Pancreas (tissue), 10 donors: ENCODE measurements at regions not wholly inside any gene's neighbourhood (a gene's known extent, or its start where the extent isn't known, plus 50 kb on each side); places are given as distances from the start of the nearest gene placed in this dataset.

Experiments
- ATAC-seq, 4 donors: fragments of 200-7000 bp; cut with Tn5 transposase; one replicate each; pipeline versions ENCODE4 v1.8.0 to v1.9.1; 2020; ENCODE audit warnings: mild to moderate bottlenecking in 4 of 4, moderate library complexity in 4 of 4
- DNase-seq, 6 donors: peaks; one replicate each; pipeline ENCODE4 v3.0.0-alpha.2; 2020
- FAIRE-seq: peaks from 2 replicates; lab custom pipeline; 2012; peaks lifted over from hg19 to GRCh38; lab: Jason Lieb, UNC
- H3K27ac ChIP-seq, 4 donors: fragments of 200-600 bp; sonication (generic); 1 replicate in 3 of 4; 2 replicates in 1 of 4; pipeline versions ENCODE4 v1.5.0 to v1.8.0; 2020
- H3K27me3 ChIP-seq, 4 donors: fragments of 200-600 bp; one replicate each; pipeline ENCODE4 v1.8.0; 2021
- H3K36me3 ChIP-seq, 3 donors: fragments of 200-600 bp; sonication (generic) in 1 of 3; one replicate each; pipeline versions ENCODE4 v1.5.0 to v1.8.0; 2020 to 2021
- H3K4me1 ChIP-seq, 3 donors: fragments of 200-600 bp; one replicate each; pipeline ENCODE4 v1.8.0; 2021
- H3K4me3 ChIP-seq, 4 donors: fragments of 200-600 bp; sonication (generic) in 2 of 4; one replicate each; pipeline versions ENCODE4 v1.5.0 to v1.8.0; 2020 to 2021
- H3K9me3 ChIP-seq, 4 donors: fragments of 200-600 bp; one replicate each; pipeline ENCODE4 v1.8.0; 2021
- CTCF ChIP-seq, 4 donors: fragments of 200-600 bp; sonication (generic) in 3 of 4; IDR thresholded peaks; one replicate each; pipeline versions ENCODE4 v1.5.0 to v1.8.0; 2021; ENCODE audit warnings: antibody characterized with exemption in 4 of 4
- WGBS, 2 donors: extraction: QIAGEN DNeasy Blood & Tissue Kit; methylation state at CpG; one replicate each; pipeline ENCODE4 v1.1.7; 2013; 5-methylcytosine and 5-hydroxymethylcytosine counted together
- intact Hi-C, 3 donors: fragments of 100-400 bp; cut with DNase I; formaldehyde crosslinking; loops; one replicate each; pipeline versions ENCODE4 v1.11.1 to v1.14.2; 2022
- donor health status: healthy with polysubstance abuse.
- donor health status: DM: no; HTN: no; CAD: no; lungs with moderate emphysema.
- donor health status: DM: no; HTN: no; CAD: no.
- donor health status: control.
- donor health status: control.
- donor health status: Bipolar disorder and iron deficiency.
- donor health status: DM: yes; HTN: yes; CAD: no.
- donor health status: DM: no; HTN: no; CAD: no.
- donor health status: DM: no; HTN: no; CAD: no.
- donor health status: DM: yes; HTN: yes; CAD: no.

GRCh38 chr11:11724994-11725393 lies 103.2 kb upstream of the GALNT18 start:
- ATAC-seq: no peak
- WGBS, 2 donors: 65 to 80% methylated on average over 2 of the region's 2 CpGs
- no peak for FAIRE-seq

GRCh38 chr11:11722861-11723260 lies 101.1 kb upstream of the GALNT18 start:
- Histone ChIP-seq H3K27ac (no peak overlapping the region), H3K4me3 (no peak overlapping the region), H3K36me3 (no peaks in the 10 kb centered on the region), H3K9me3 (no peaks in the 10 kb centered on the region), H3K4me1 (no peaks in the 10 kb centered on the region), H3K27me3 (no peaks in the 10 kb centered on the region)
- ATAC-seq (no peak), FAIRE-seq (no peak), DNase-seq (no peak)
- intact Hi-C loops: no loop called here
- 69 to 80% methylated on average over 3 of the region's 3 CpGs for WGBS, 2 donors
- TF ChIP-seq CTCF (IDR thresholded peaks at IDR 0.05): no peak

More at GRCh38 chr11:11724994-11725393, 103.2 kb upstream of the GALNT18 start:
- intact Hi-C loops: no loop called here
- Histone ChIP-seq H3K4me1 (no peaks in the 10 kb centered on the region), H3K9me3 (no peaks in the 10 kb centered on the region), H3K36me3 (no peaks in the 10 kb centered on the region), H3K4me3 (no peak overlapping the region), H3K27ac (no peak overlapping the region), H3K27me3 (no peaks in the 10 kb centered on the region)
- DNase-seq: no peak
- TF ChIP-seq CTCF (IDR thresholded peaks at IDR 0.05): no peak

- no peak overlapping the region for H3K27ac ChIP-seq
- H3K27me3 ChIP-seq: no peaks in the 10 kb centered on the region
- ATAC-seq (no peak), FAIRE-seq (no peak), DNase-seq (no peak)
- no peak for TF ChIP-seq CTCF (IDR thresholded peaks at IDR 0.05)
- whole genome bisulfite sequencing, 2 donors: 90 to 94% methylated on average over 3 of the region's 3 CpGs
- H3K36me3 ChIP-seq: no peaks in the 10 kb centered on the region
- no peaks in the 10 kb centered on the region for H3K9me3 ChIP-seq
- intact Hi-C loops: no loop called here
- no peaks in the 10 kb centered on the region for H3K4me1 ChIP-seq
- no peak overlapping the region for H3K4me3 ChIP-seq
Measured at GRCh38 chr11:11722246-11722645, 100.4 kb upstream of the GALNT18 start.

GRCh38 chr11:11718511-11718910 lies 96.7 kb upstream of the GALNT18 start:
- 68 to 72% methylated on average over 3 of the region's 3 CpGs for WGBS, 2 donors
- FAIRE-seq: no peak

More at GRCh38 chr11:11718511-11718910, 96.7 kb upstream of the GALNT18 start:
- no peak for TF ChIP-seq CTCF (IDR thresholded peaks at IDR 0.05)
- no peak for DNase-seq
- no peaks in the 10 kb centered on the region for H3K4me1 ChIP-seq
- no peaks in the 10 kb centered on the region for H3K9me3 ChIP-seq
- ATAC-seq: no peak
- no peak overlapping the region for H3K27ac ChIP-seq
- H3K4me3 ChIP-seq: no peak overlapping the region
- intact Hi-C loops: no loop called here
- H3K36me3 ChIP-seq: no peaks in the 10 kb centered on the region
- H3K27me3 ChIP-seq: no peaks in the 10 kb centered on the region
